HepG2 (cell line): ENCODE measurements at regions not wholly inside any gene's neighbourhood (a gene's known extent, or its start where the extent isn't known, plus 50 kb on each side); places are given as distances from the start of the nearest gene placed in this dataset.

Source experiments
- ARID4A ChIP-seq: sonication (generic); formaldehyde crosslinking; IDR thresholded peaks from 2 replicates; pipeline ENCODE4 v1.5.0; 2020; ENCODE audit warnings: mild to moderate bottlenecking, missing genetic modification reagents, borderline replicate concordance
- HOMEZ ChIP-seq: IDR thresholded peaks from 2 replicates; pipeline ENCODE4 v1.6.1; 2016; ENCODE audit warnings: low read depth
- NCOR1 ChIP-seq: fragments of 200-600 bp; sonication (generic); IDR thresholded peaks from 2 replicates; pipeline ENCODE4 v1.7.0; 2017; ENCODE audit warnings: antibody characterized with exemption, low read length, borderline replicate concordance
- NFATC3 ChIP-seq: sonication (generic); formaldehyde crosslinking; IDR thresholded peaks from 2 replicates; pipeline ENCODE4 v1.5.1; 2020; ENCODE audit warnings: mild to moderate bottlenecking, missing genetic modification reagents
- PHF5A ChIP-seq: IDR thresholded peaks from one replicate; pipeline ENCODE4 v1.6.1; 2018; ENCODE audit warnings: low read depth, missing genetic modification reagents; ENCODE audit not compliant: unreplicated experiment
- RFX3 ChIP-seq: IDR thresholded peaks from 2 replicates; pipeline ENCODE4 v1.6.1; 2016; ENCODE audit warnings: missing biosample characterization, missing genetic modification reagents
- SPEN ChIP-seq: sonication (generic); formaldehyde crosslinking; IDR thresholded peaks from 2 replicates; pipeline ENCODE4 v1.5.1; 2020; ENCODE audit warnings: low read depth, mild to moderate bottlenecking, missing genetic modification reagents
- STAT6 ChIP-seq: sonication (generic); formaldehyde crosslinking; IDR thresholded peaks from 2 replicates; pipeline ENCODE4 v1.4.0; 2020; ENCODE audit warnings: missing genetic modification reagents, mild to moderate bottlenecking, borderline replicate concordance
- ZBTB38 ChIP-seq: sonication (generic); formaldehyde crosslinking; IDR thresholded peaks from 2 replicates; pipeline ENCODE4 v1.5.1; 2020; ENCODE audit warnings: mild to moderate bottlenecking, missing genetic modification reagents
- ZFP90 ChIP-seq: sonication (generic); formaldehyde crosslinking; IDR thresholded peaks from 2 replicates; pipeline ENCODE4 v1.8.0; 2022; ENCODE audit warnings: missing genetic modification reagents, mild to moderate bottlenecking, inconsistent platforms, borderline replicate concordance
- ZNF503 ChIP-seq: sonication (generic); formaldehyde crosslinking; IDR thresholded peaks from 2 replicates; pipeline ENCODE4 v1.4.0; 2020; ENCODE audit warnings: missing genetic modification reagents
- ZNF512 ChIP-seq: sonication (generic); formaldehyde crosslinking; IDR thresholded peaks from 2 replicates; pipeline ENCODE4 v1.4.0; 2020; ENCODE audit warnings: mild to moderate bottlenecking, missing genetic modification reagents
- ZNF564 ChIP-seq: sonication (generic); formaldehyde crosslinking; IDR thresholded peaks from 2 replicates; pipeline ENCODE4 v1.8.1; 2023; ENCODE audit warnings: mild to moderate bottlenecking, missing genetic modification reagents
- ZNF737 ChIP-seq: sonication (generic); formaldehyde crosslinking; IDR thresholded peaks from 2 replicates; pipeline ENCODE4 v1.5.0; 2020; ENCODE audit warnings: missing genetic modification reagents, mild to moderate bottlenecking, borderline replicate concordance
- ZNF839 ChIP-seq: sonication (generic); formaldehyde crosslinking; IDR thresholded peaks from 2 replicates; pipeline ENCODE4 v1.4.0; 2020; ENCODE audit warnings: missing genetic modification reagents, mild to moderate bottlenecking, borderline replicate concordance

GRCh38 chr15:53453253-53454105, 306.0 kb downstream of the WDR72 start (continued):
- TF ChIP-seq ARID4A (CRISPR knock-in tag) (peak; percentile 49; the same call in 1 of the 2 replicates), STAT6 (CRISPR knock-in tag) (peak; percentile 89; the same call in 1 of the 2 replicates), HOMEZ (peak; percentile 97), SPEN (CRISPR knock-in tag) (peak; percentile 72; the same call in 1 of the 2 replicates), PHF5A (CRISPR knock-in tag) (peak; percentile 62), RFX3 (CRISPR knock-in tag) (peak; percentile 29; the same call in 1 of the 2 replicates), NFATC3 (no peak; the same call in 1 of the 2 replicates), ZNF512 (CRISPR knock-in tag) (no peak), ZNF503 (CRISPR knock-in tag) (peak; percentile 96), ZNF564 (CRISPR knock-in tag) (no peak; the same call in 1 of the 2 replicates), ZNF737 (CRISPR knock-in tag) (peak; percentile 71; the same call in 1 of the 2 replicates), NCOR1 (peak; percentile 98), ZFP90 (CRISPR knock-in tag) (0 out of 2 replicates have a peak, but pooled peaks have one; percentile 68), ZBTB38 (CRISPR knock-in tag) (peak; percentile 61; the same call in 1 of the 2 replicates), ZNF839 (CRISPR knock-in tag) (no peak)
